Left cardiac atrium (tissue), 4 donors: ENCODE measurements at regions not wholly inside any gene's neighbourhood (a gene's known extent, or its start where the extent isn't known, plus 50 kb on each side); places are given as distances from the start of the nearest gene placed in this dataset.

Experiments used
- ATAC-seq, 2 donors: fragments of 200-7000 bp; cut with Tn5 transposase; one replicate each; pipeline ENCODE4 v1.9.1; 2020; ENCODE audit warnings: mild to moderate bottlenecking in 2 of 2, moderate library complexity in 2 of 2
- DNase-seq: peaks from one replicate; pipeline ENCODE4 v3.0.0-alpha.2; 2020
- intact Hi-C, 2 donors: fragments of 100-400 bp; cut with DNase I; formaldehyde crosslinking; loops; one replicate each; pipeline versions ENCODE4 v1.14.1 to v1.15.1; 2022 to 2023
- donor health status: DM: no; HTN: yes; CAD: no.
- donor health status: DM: no; HTN: yes; CAD: no; lungs with severe emphysema.
- donor health status: DM: yes; HTN: yes; CAD: no.
- donor health status: Dilated cardiomyopathy.

GRCh38 chr21:29436143-29436542, 137.4 kb downstream of the BACH1 start:
- ATAC-seq (peak; percentile 55 to 70), DNase-seq (peak; percentile 32)
- intact Hi-C loops: no loop called here

- ATAC-seq: no peak
- intact Hi-C loops: no loop called here
- DNase-seq: no peak
These were observed 137.9 kb downstream of the BACH1 start for GRCh38 chr21:29436650-29437049.

- no peak for ATAC-seq
- intact Hi-C loops: no loop called here
These were observed 142.9 kb downstream of the BACH1 start for GRCh38 chr21:29441651-29442050.

GRCh38 chr21:29443411-29444010, 144.8 kb downstream of the BACH1 start:
- ATAC-seq (no peak), DNase-seq (no peak)
- intact Hi-C loops: no loop called here

More at GRCh38 chr21:29441651-29442050, 142.9 kb downstream of the BACH1 start:
- DNase-seq: no peak

GRCh38 chr21:29448766-29449165, 150.0 kb downstream of the BACH1 start:
- DNase-seq: no peak
- intact Hi-C loops: no loop called here
- no peak for ATAC-seq

- DNase-seq (no peak), ATAC-seq (no peak)
- intact Hi-C loops: no loop called here
These were observed 150.7 kb downstream of the BACH1 start for GRCh38 chr21:29449306-29449950.

GRCh38 chr21:29450058-29450457, 151.3 kb downstream of the BACH1 start:
- DNase-seq (no peak), ATAC-seq (no peak)
- intact Hi-C loops: no loop called here

GRCh38 chr21:29453511-29453910, 154.8 kb downstream of the BACH1 start:
- intact Hi-C loops: no loop called here
- DNase-seq (no peak), ATAC-seq (no peak)

GRCh38 chr21:29454179-29454578, 155.5 kb downstream of the BACH1 start:
- ATAC-seq (no peak), DNase-seq (no peak)
- intact Hi-C loops: no loop called here

- no peak for ATAC-seq
- DNase-seq: no peak
- intact Hi-C loops: no loop called here
These were observed 163.8 kb downstream of the BACH1 start for GRCh38 chr21:29462479-29462878.

GRCh38 chr21:29465546-29465945, 166.8 kb downstream of the BACH1 start:
- intact Hi-C loops: no loop called here
- no peak for DNase-seq
- ATAC-seq: no peak

GRCh38 chr21:29466532-29466931, 167.8 kb downstream of the BACH1 start:
- ATAC-seq: no peak
- intact Hi-C loops: no loop called here
- DNase-seq: no peak

GRCh38 chr21:29470397-29470796, 171.7 kb downstream of the BACH1 start:
- intact Hi-C loops: no loop called here

GRCh38 chr21:29473808-29474207, 175.1 kb downstream of the BACH1 start:
- ATAC-seq (no peak), DNase-seq (no peak)
- intact Hi-C loops: no loop called here

More at GRCh38 chr21:29470397-29470796, 171.7 kb downstream of the BACH1 start:
- no peak for ATAC-seq
- DNase-seq: no peak

- ATAC-seq (no peak), DNase-seq (no peak)
- intact Hi-C loops: loop anchor here in 1 of 2 donors (5.0 kb wide), 1 partner anchor 377 kb away; no protein-coding TSS in a partner anchor
These were observed 176.6 kb downstream of the BACH1 start for GRCh38 chr21:29475329-29475728.

- no peak for ATAC-seq
- intact Hi-C loops: loop anchor here (2.0 to 5.0 kb wide), 2 partner anchors 371 to 375 kb away; no protein-coding TSS in a partner anchor
- no peak for DNase-seq
These were observed 178.6 kb downstream of the BACH1 start for GRCh38 chr21:29477347-29477746.

- no peak for DNase-seq
- intact Hi-C loops: loop anchor here (2.0 to 5.0 kb wide), 2 partner anchors 371 to 374 kb away; no protein-coding TSS in a partner anchor
- peak in 1 of 2 donors; percentile 56 for ATAC-seq
These were observed 179.2 kb downstream of the BACH1 start for GRCh38 chr21:29477941-29478340.

- ATAC-seq (no peak), DNase-seq (no peak)
- intact Hi-C loops: no loop called here
These were observed 182.4 kb downstream of the BACH1 start for GRCh38 chr21:29481081-29481480.

GRCh38 chr21:29481641-29482040, 182.9 kb downstream of the BACH1 start:
- intact Hi-C loops: no loop called here
- DNase-seq (no peak), ATAC-seq (no peak)

GRCh38 chr21:29486306-29486807, 187.6 kb downstream of the BACH1 start:
- DNase-seq (no peak), ATAC-seq (no peak)
- intact Hi-C loops: no loop called here
